Adrenal gland (tissue), 5 donors: ENCODE measurements at regions not wholly inside any gene's neighbourhood (a gene's known extent, or its start where the extent isn't known, plus 50 kb on each side); places are given as distances from the start of the nearest gene placed in this dataset.

Source experiments
- CTCF ChIP-seq, 6 experiments: fragments of 450-650 bp in 4 of 6; fragments of 200-600 bp in 2 of 6; sonication (generic) in 1 of 6; IDR thresholded peaks; 1 replicate in 5 of 6; 2 replicates in 1 of 6; pipeline versions ENCODE4 v1.5.1 to v1.8.0; 2016 to 2021; ENCODE audit warnings: antibody characterized with exemption in 6 of 6, mild to moderate bottlenecking in 2 of 6, moderate library complexity in 1 of 6
- POLR2A ChIP-seq, 2 donors: fragments of 450-650 bp; IDR thresholded peaks; one replicate each; pipeline ENCODE4 v1.6.1; 2017; ENCODE audit warnings: antibody characterized with exemption in 2 of 2, mild to moderate bottlenecking in 2 of 2, moderate library complexity in 1 of 2
- donor health status: DM: no; HTN: no; CAD: no.

DNA sequence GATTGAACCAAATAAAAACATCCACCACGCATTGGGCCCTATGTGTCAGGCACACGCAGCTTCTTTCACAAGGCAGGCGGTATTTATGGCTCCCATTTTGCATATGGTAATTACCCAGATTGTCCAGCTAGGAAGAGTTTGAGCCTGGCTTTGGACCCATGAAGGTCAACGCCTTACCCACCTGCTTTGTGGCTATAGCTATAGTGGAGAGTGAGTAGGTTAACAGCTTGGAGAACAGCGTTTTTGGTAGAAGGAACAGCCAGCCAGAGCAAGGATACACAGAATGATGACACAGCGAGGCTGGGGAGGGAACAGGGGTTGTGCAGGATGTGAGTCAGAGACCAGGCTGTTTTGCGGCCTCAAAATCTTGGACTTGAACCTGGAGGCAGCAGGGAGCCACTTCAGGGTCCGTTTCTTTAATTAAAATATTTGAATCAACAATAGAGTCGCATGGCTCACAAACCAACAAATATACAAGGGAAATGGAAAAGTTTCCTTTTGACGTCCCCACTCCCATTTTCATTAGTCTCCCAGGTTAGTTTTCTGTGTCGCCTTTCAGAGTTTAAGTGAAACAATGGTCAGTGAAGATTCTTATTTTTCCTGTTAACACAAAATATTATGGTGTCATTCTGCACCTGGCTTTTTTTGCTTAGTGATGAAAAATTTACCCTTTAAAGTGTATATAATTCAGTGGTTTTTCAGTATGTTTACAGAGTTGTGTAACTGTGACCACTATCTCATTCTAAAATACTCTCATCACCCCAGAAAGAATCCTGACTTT is 118.2 kb upstream of the STX18 start:
- no peak for TF ChIP-seq POLR2A (IDR thresholded peaks at IDR 0.05)
- TF ChIP-seq CTCF (IDR thresholded peaks at IDR 0.05): no peak
